ENCODE measurements at regions not wholly inside any gene's neighbourhood (a gene's known extent, or its start where the extent isn't known, plus 50 kb on each side); places are given as distances from the start of the nearest gene placed in this dataset.

DNA sequence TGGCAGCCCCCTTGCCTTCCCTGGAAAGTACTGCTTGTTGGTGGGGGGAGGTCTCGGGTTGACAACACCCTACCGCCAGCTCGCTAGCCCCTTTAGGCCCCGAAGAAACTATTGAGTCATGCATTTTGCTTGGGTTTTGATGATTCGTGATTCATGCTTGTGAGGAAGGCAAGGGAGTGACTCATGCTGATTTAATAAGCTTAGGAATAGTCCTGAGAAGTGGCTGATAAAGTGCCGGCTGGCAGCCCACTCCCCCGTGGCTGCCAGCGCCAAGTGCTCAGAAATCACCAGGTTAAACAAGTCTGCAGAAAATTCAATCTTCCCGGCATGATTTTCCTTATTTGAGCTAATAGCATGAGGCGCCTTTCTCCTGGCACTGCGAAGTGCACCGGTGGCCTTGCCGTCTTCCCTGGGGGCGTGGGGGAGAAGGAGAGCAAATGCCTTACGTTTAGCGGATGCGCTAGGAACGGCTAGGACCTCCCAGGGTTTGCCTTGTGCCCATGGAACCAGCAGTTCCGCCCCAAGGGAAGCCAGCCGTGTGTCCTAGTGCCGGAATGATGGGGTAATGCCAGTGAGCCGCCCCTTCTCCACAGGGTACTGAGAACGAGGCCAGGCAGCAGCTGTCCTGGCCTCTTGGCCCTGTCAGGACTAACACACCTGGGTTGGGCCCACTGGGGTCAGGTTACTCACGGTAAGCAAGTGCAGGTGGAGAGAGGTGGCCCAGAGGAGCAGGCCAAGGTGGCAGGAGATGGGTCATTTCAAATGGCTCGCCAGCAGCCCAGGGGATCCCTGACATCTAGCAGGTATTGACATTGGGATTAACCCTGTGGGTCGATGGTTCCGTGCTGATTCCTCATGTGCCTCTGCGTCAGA, 151.9 kb downstream of the MACROH2A1 start:
- intact Hi-C loops (cut with DNase I; ENCODE audit: low total_unique reads), result no loop called here
- TF ChIP-seq, protein P1, sequence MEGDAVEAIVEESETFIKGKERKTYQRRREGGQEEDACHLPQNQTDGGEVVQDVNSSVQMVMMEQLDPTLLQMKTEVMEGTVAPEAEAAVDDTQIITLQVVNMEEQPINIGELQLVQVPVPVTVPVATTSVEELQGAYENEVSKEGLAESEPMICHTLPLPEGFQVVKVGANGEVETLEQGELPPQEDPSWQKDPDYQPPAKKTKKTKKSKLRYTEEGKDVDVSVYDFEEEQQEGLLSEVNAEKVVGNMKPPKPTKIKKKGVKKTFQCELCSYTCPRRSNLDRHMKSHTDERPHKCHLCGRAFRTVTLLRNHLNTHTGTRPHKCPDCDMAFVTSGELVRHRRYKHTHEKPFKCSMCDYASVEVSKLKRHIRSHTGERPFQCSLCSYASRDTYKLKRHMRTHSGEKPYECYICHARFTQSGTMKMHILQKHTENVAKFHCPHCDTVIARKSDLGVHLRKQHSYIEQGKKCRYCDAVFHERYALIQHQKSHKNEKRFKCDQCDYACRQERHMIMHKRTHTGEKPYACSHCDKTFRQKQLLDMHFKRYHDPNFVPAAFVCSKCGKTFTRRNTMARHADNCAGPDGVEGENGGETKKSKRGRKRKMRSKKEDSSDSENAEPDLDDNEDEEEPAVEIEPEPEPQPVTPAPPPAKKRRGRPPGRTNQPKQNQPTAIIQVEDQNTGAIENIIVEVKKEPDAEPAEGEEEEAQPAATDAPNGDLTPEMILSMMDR (IDR thresholded peaks at IDR 0.05), result no peak
- no peak for TF ChIP-seq POLR2A (IDR thresholded peaks at IDR 0.05)
- peak; percentile 12 to 80 for DNase-seq (ENCODE audit: low spot score in 2 of 2)
- 49 to 52% methylated on average over 25 to 28 of the region's 28 CpGs for WGBS, 2 donors
- no peak overlapping the region for H3K4me3 ChIP-seq (ENCODE audit: low read depth, poor library complexity, severe bottlenecking)

DNA sequence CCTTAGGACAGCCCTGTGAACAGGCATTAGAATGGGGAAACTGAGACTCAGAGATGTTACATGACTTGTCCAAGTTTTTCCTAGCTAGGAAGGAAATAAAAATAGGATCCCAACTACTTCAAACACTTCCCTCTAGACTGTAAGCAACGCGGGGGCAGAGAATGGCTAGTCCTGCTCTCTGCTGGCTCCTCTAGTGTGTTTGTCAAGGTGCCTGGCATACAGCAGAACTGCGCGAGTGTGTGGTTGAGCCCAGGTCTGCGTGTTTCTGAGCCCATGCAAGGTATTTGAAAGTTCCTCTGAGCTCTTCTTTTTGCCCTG, 152.5 kb downstream of the MACROH2A1 start:
- DNase-seq (ENCODE audit: low spot score in 2 of 2), result peak in 1 of 2 donors; percentile 57
- TF ChIP-seq, protein P1 (IDR thresholded peaks at IDR 0.05), result no peak
- no peak for TF ChIP-seq POLR2A (IDR thresholded peaks at IDR 0.05)
- H3K4me3 ChIP-seq (ENCODE audit: low read depth, poor library complexity, severe bottlenecking), result no peak overlapping the region
- 57 to 76% methylated on average over 5 of the region's 5 CpGs for WGBS, 2 donors
- intact Hi-C loops (cut with DNase I; ENCODE audit: low total_unique reads), result no loop called here

DNA sequence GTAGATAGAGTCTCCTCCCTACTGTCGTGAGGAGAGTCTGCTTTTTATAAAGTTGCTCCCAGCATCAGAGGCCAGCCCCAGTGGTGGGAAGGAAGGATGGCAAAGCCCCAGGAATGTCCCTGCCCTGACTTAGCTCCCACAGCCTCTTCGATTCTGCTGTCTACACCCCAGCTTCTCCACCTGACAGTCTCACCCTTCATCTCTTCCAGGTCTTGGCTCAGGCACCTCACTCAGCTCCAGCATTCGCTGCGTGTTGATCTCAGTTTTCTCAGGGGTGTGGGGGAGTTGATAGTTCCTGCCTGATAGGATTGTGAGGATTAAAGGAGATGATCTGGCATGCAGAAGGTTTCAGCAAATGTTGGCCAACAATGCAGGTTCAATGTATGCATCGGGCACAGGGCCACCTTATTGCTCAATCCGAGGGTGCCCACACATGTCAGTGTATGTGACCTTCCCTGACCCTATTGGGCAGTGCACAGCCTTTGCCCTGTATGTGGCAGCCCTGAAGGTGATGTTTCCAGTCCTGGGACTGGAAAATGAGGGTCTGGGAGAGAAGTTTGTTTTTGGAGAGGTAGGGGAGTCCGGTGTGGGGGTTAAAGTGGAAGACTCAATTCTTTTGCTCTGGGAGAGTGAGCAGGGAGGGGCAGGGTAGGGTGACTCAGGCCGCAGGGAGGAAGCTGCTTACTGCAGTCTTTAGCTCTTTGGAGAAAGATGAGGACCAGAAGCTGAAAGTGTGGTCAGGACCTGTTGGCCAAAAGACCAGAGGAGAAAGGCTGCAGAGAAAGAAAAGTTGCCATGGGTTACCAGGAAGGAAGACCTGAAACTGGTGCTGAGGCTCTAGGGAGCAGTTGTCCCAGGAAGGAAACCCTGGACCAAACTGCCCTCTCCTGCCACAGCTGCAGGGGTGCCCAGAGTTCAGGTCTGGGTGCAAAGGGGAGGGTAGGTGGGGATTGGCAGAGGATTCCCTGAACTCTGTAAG, 153.2 kb downstream of the MACROH2A1 start:
- intact Hi-C loops (cut with DNase I; ENCODE audit: low total_unique reads), result no loop called here
- TF ChIP-seq POLR2A (IDR thresholded peaks at IDR 0.05), result no peak
- TF ChIP-seq, protein P1 (IDR thresholded peaks at IDR 0.05), result no peak
- DNase-seq (ENCODE audit: low spot score in 2 of 2), result peak; percentile 15 to 80
- 40 to 55% methylated on average over 8 of the region's 8 CpGs for WGBS, 2 donors
- no peak overlapping the region for H3K4me3 ChIP-seq (ENCODE audit: low read depth, poor library complexity, severe bottlenecking)

DNA sequence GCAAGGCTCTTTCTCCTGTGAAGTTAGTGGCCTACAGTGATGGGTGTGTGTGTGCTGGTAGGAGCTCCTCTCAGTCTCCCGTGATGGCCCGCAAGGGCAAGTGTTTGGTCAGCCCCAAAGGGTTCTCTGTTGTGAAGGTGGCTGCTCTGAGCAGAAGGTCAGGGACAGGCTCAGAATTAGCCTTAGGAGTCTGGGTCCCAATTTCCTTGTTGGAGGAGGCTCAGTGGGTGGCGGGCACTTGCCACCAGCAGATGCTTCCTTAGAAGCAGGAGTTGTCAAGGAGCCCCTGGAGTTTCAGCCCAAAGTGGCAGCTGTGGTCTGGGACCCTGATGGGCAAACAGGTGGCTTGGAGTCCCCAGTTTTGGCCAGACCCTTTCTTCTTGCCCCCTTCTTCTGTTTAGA, 154.4 kb downstream of the MACROH2A1 start:
- DNase-seq (ENCODE audit: low spot score in 2 of 2), result peak; percentile 10 to 72
- intact Hi-C loops (cut with DNase I; ENCODE audit: low total_unique reads), result no loop called here
- H3K4me3 ChIP-seq (ENCODE audit: low read depth, poor library complexity, severe bottlenecking), result no peak overlapping the region
- 94 to 100% methylated on average over 2 to 3 of the region's 3 CpGs for WGBS, 2 donors
- TF ChIP-seq, protein P1 (IDR thresholded peaks at IDR 0.05), result no peak
- no peak for TF ChIP-seq POLR2A (IDR thresholded peaks at IDR 0.05)

DNA sequence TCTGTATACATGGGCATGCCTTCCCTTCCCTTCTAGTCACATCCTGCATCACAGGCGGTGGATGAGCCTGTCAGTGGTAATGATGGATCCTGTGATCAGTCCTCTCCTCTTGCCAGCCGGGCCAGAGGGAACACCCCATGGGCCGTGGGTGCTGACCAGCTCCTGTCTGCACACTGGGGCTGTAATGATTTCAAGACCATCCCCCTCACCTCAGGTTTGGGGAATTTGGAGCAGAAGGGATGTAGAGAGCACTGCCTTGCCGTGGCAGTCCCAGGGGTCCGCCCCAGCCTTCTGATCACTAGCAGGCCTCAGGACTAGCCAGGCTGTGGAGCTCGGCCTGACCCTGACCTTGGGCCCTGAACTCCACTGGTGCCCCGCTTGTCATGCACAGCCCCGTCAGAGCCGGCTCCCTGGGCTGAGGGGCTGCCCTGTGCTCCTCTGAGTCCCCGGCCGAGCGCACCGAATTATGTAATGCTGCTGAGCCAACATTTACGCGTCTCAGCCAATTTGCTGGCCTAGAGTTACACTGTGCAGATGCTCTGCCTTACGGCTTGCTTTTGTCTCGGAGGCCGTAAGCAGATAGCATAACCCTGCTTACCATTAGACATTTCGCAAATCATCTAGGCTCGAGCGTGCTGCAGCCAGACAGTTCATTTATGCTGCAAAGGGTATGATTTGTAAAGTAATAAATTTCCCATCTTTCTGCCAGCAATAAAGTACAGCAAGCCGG, 155.3 kb downstream of the MACROH2A1 start:
- WGBS, 2 donors, result 72 to 76% methylated on average over 19 to 20 of the region's 22 CpGs
- TF ChIP-seq POLR2A (IDR thresholded peaks at IDR 0.05), result no peak
- TF ChIP-seq, protein P1 (IDR thresholded peaks at IDR 0.05), result no peak
- no peak overlapping the region for H3K4me3 ChIP-seq (ENCODE audit: low read depth, poor library complexity, severe bottlenecking)
- peak; percentile 13 to 83 for DNase-seq (ENCODE audit: low spot score in 2 of 2)
- intact Hi-C loops (cut with DNase I; ENCODE audit: low total_unique reads), result no loop called here

Data from lower leg skin (tissue), 4 donors.